ENCODE measurements at regions not wholly inside any gene's neighbourhood (a gene's known extent, or its start where the extent isn't known, plus 50 kb on each side); places are given as distances from the start of the nearest gene placed in this dataset.
A peak's percentile ranks its signal among the peaks of the same experiment; 100 is the strongest.

- Histone ChIP-seq H3K4me1 (ENCODE audit: low read depth, poor library complexity, severe bottlenecking) (peaks cover 6% of the 10 kb centered on the region), H4K20me1 (ENCODE audit: insufficient read depth) (no peaks in the 10 kb centered on the region), H3K27me3 (ENCODE audit: insufficient read depth, low read depth) (no peaks in the 10 kb centered on the region), H3K9ac (no peak overlapping the region), H3K4me2 (no peak overlapping the region), H3K79me2 (ENCODE audit: insufficient read depth, low read depth) (no peaks in the 10 kb centered on the region), H2AFZ (ENCODE audit: low read depth) (no peak overlapping the region), H3K4me3 (IDR thresholded peaks at IDR 0.05; ENCODE audit: insufficient read depth, low read depth, low read length) (no peak overlapping the region), H3K27ac (no peak overlapping the region), H3K36me3 (ENCODE audit: insufficient read depth) (no peaks in the 10 kb centered on the region)
- no peak for TF ChIP-seq CTCF (conservative IDR thresholded peaks at IDR 0.05; ENCODE audit: low read depth, low read length)
These were observed 179.7 kb downstream of the HGF start for GRCh38 chr7:81590131-81590530.

- no peak overlapping the region for H3K9ac ChIP-seq
- H3K79me2 ChIP-seq (ENCODE audit: insufficient read depth, low read depth): no peaks in the 10 kb centered on the region
- no peak overlapping the region for H2AFZ ChIP-seq (ENCODE audit: low read depth)
- TF ChIP-seq CTCF (conservative IDR thresholded peaks at IDR 0.05; ENCODE audit: low read depth, low read length): no peak
- H3K4me3 ChIP-seq (IDR thresholded peaks at IDR 0.05; ENCODE audit: insufficient read depth, low read depth, low read length): no peak overlapping the region
- no peaks in the 10 kb centered on the region for H4K20me1 ChIP-seq (ENCODE audit: insufficient read depth)
- H3K27me3 ChIP-seq (ENCODE audit: insufficient read depth, low read depth): no peaks in the 10 kb centered on the region
- H3K36me3 ChIP-seq (ENCODE audit: insufficient read depth): no peaks in the 10 kb centered on the region
- no peak overlapping the region for H3K27ac ChIP-seq
- H3K4me1 ChIP-seq (ENCODE audit: low read depth, poor library complexity, severe bottlenecking): peaks cover 2% of the 10 kb centered on the region
- H3K4me2 ChIP-seq: no peak overlapping the region
These were observed 185.2 kb downstream of the HGF start for GRCh38 chr7:81584667-81585066.

GRCh38 chr7:81583882-81584533 is 185.8 kb downstream of the HGF start:
- no peak overlapping the region for H3K27ac ChIP-seq
- H3K4me2 ChIP-seq: no peak overlapping the region
- no peaks in the 10 kb centered on the region for H3K27me3 ChIP-seq (ENCODE audit: insufficient read depth, low read depth)
- H3K36me3 ChIP-seq (ENCODE audit: insufficient read depth): no peaks in the 10 kb centered on the region
- H3K9ac ChIP-seq: no peak overlapping the region
- H3K4me3 ChIP-seq (IDR thresholded peaks at IDR 0.05; ENCODE audit: insufficient read depth, low read depth, low read length): no peak overlapping the region
- no peak overlapping the region for H2AFZ ChIP-seq (ENCODE audit: low read depth)
- H4K20me1 ChIP-seq (ENCODE audit: insufficient read depth): no peaks in the 10 kb centered on the region
- no peak for TF ChIP-seq CTCF (conservative IDR thresholded peaks at IDR 0.05; ENCODE audit: low read depth, low read length)
- H3K4me1 ChIP-seq (ENCODE audit: low read depth, poor library complexity, severe bottlenecking): no peaks in the 10 kb centered on the region
- H3K79me2 ChIP-seq (ENCODE audit: insufficient read depth, low read depth): no peaks in the 10 kb centered on the region

- Histone ChIP-seq H4K20me1 (ENCODE audit: insufficient read depth) (no peaks in the 10 kb centered on the region), H3K9ac (no peak overlapping the region), H3K4me3 (IDR thresholded peaks at IDR 0.05; ENCODE audit: insufficient read depth, low read depth, low read length) (no peak overlapping the region), H3K36me3 (ENCODE audit: insufficient read depth) (no peaks in the 10 kb centered on the region), H3K4me1 (ENCODE audit: low read depth, poor library complexity, severe bottlenecking) (no peaks in the 10 kb centered on the region), H2AFZ (ENCODE audit: low read depth) (peak overlapping the region; percentile 9; the same call in 1 of the 2 replicates), H3K27ac (no peak overlapping the region), H3K4me2 (no peak overlapping the region), H3K79me2 (ENCODE audit: insufficient read depth, low read depth) (no peaks in the 10 kb centered on the region), H3K27me3 (ENCODE audit: insufficient read depth, low read depth) (no peaks in the 10 kb centered on the region)
- TF ChIP-seq CTCF (conservative IDR thresholded peaks at IDR 0.05; ENCODE audit: low read depth, low read length): no peak
These were observed 186.8 kb downstream of the HGF start for GRCh38 chr7:81583090-81583489.

All from KMS-11 (cell line).